ENCODE measurements at regions not wholly inside any gene's neighbourhood (a gene's known extent, or its start where the extent isn't known, plus 50 kb on each side); places are given as distances from the start of the nearest gene placed in this dataset. TPM values are rescaled to one million over a fixed set of nuclear protein-coding genes. Genes with fewer than 3 reads are reported as not detected.

DNA sequence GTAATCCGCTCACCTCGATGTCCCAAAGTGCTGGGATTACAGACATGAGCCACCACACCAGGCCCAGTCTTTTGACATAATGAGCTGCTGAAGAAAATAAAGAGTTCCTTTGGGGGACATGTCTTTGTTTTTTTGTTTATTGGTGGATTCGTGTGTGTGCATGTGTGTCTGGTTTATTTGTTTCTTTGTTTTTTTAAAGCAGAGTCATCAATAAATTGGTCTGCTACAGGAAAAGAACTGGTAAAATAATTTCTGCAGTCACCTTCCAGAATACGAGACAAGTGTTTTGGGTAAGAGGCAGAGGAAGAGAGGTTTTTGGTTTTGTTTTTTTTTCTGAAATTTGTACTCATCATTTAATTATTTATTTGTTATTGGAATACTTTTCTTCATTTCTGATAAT, 51.5 kb upstream of the PPP3CA start:
- H3K36me3 ChIP-seq (ENCODE audit: control insufficient read depth in 4 of 4, insufficient read depth in 4 of 4, low read length in 4 of 4) = no peaks in the 10 kb centered on the region
- no peaks in the 10 kb centered on the region for H3K4me1 ChIP-seq (ENCODE audit: control insufficient read depth in 5 of 5, insufficient read depth in 5 of 5, low read length in 5 of 5)
- TF ChIP-seq CTCF (IDR thresholded peaks at IDR 0.05; ENCODE audit: control extremely low read depth, extremely low read depth) = no peak
- no peak for DNase-seq
- no peak overlapping the region for H3K4me3 ChIP-seq
- no peaks in the 10 kb centered on the region for H3K27me3 ChIP-seq (ENCODE audit: control insufficient read depth in 3 of 3, insufficient read depth in 3 of 3, low read length in 2 of 3)
- no peak overlapping the region for H3K27ac ChIP-seq (ENCODE audit: low read depth in 1 of 2, low read length in 1 of 2)
- H3K9ac ChIP-seq (ENCODE audit: insufficient read depth in 1 of 2, low read length in 2 of 2) = no peak overlapping the region
- 93 to 94% methylated on average over 4 of the region's 4 CpGs for WGBS, 2 donors
- no peak for ATAC-seq (ENCODE audit: insufficient read depth, low FRiP score)
- H3K9me3 ChIP-seq (ENCODE audit: control insufficient read depth in 4 of 4, insufficient read depth in 3 of 4, low read length in 3 of 4) = no peaks in the 10 kb centered on the region

Small RNAs in the stretch of these regions (small RNA-seq; reads per million reads assigned to genes)
- not detected for gene RNU6-462P (ENCODE audit: low replicate concordance)

Data from lung (tissue), 12 donors.